Mesenchymal stem cell (in vitro differentiated cells and primary cell): ENCODE measurements at regions not wholly inside any gene's neighbourhood (a gene's known extent, or its start where the extent isn't known, plus 50 kb on each side); places are given as distances from the start of the nearest gene placed in this dataset.

Experiments used
- DNase-seq: peaks from one replicate; pipeline ENCODE4 v3.0.0-alpha.2; 2013
- H2AFZ ChIP-seq: one replicate; pipeline ENCODE4 v1.6.1; 2013; ENCODE audit warnings: low read depth, mild to moderate bottlenecking, control low read depth, inconsistent platforms, low read length, moderate library complexity
- H2AK5ac ChIP-seq: 2 replicates; pipeline ENCODE4 v1.6.1; 2013; ENCODE audit warnings: low read length, moderate library complexity, mild to moderate bottlenecking, inconsistent platforms; ENCODE audit not compliant: severe bottlenecking
- H2BK120ac ChIP-seq: one replicate; pipeline ENCODE4 v1.6.1; 2013; ENCODE audit warnings: low read depth, mild to moderate bottlenecking, inconsistent platforms, low read length, moderate library complexity
- H2BK12ac ChIP-seq, 2 experiments: one replicate each; pipeline ENCODE4 v1.6.1; 2013; ENCODE audit warnings: inconsistent platforms in 2 of 2, low read length in 2 of 2, mild to moderate bottlenecking in 2 of 2, moderate library complexity in 2 of 2, control low read depth in 1 of 2
- H2BK15ac ChIP-seq: one replicate; pipeline ENCODE4 v1.6.1; 2013; ENCODE audit warnings: mild to moderate bottlenecking, low read depth, inconsistent platforms; ENCODE audit not compliant: poor library complexity, severe bottlenecking
- H2BK5ac ChIP-seq: 2 replicates; pipeline ENCODE4 v1.6.1; 2013; ENCODE audit warnings: low read depth, mild to moderate bottlenecking, low read length, control low read depth, inconsistent platforms; ENCODE audit not compliant: poor library complexity, severe bottlenecking
- H3K14ac ChIP-seq, 2 experiments: one replicate each; pipeline ENCODE4 v1.6.1; 2013; ENCODE audit warnings: inconsistent platforms in 2 of 2, low read length in 2 of 2, control low read depth in 1 of 2, mild to moderate bottlenecking in 1 of 2, moderate library complexity in 1 of 2
- H3K18ac ChIP-seq, 2 experiments: one replicate each; pipeline ENCODE4 v1.6.1; 2013; ENCODE audit warnings: inconsistent platforms in 2 of 2, low read length in 2 of 2, control low read depth in 1 of 2, low read depth in 1 of 2, mild to moderate bottlenecking in 1 of 2
- H3K23ac ChIP-seq, 2 experiments: one replicate each; pipeline ENCODE4 v1.6.1; 2013; ENCODE audit warnings: inconsistent platforms in 2 of 2, low read length in 2 of 2, mild to moderate bottlenecking in 2 of 2, moderate library complexity in 2 of 2, control low read depth in 1 of 2
- H3K27ac ChIP-seq: 2 replicates; pipeline ENCODE4 v1.5.1; 2013; ENCODE audit warnings: mild to moderate bottlenecking, moderate library complexity, low read length, control low read depth, inconsistent platforms; ENCODE audit not compliant: poor library complexity, severe bottlenecking
- H3K27me3 ChIP-seq, 2 experiments: 2 replicates each; pipeline versions ENCODE4 v1.6.1 to v1.7.0; 2013; ENCODE audit warnings: low read length in 2 of 2, mild to moderate bottlenecking in 2 of 2, moderate library complexity in 2 of 2, control low read depth in 1 of 2, inconsistent platforms in 1 of 2; ENCODE audit not compliant: control insufficient read depth in 1 of 2, insufficient read depth in 1 of 2
- H3K36me3 ChIP-seq, 2 experiments: 2 replicates each; pipeline versions ENCODE4 v1.6.1 to v1.7.0; 2013; ENCODE audit warnings: low read length in 2 of 2, control low read depth in 1 of 2, inconsistent platforms in 1 of 2, low read depth in 1 of 2, mild to moderate bottlenecking in 1 of 2; ENCODE audit not compliant: insufficient read depth in 2 of 2, control insufficient read depth in 1 of 2
- H3K4ac ChIP-seq, 2 experiments: one replicate each; pipeline ENCODE4 v1.6.1; 2013; ENCODE audit warnings: inconsistent platforms in 2 of 2, low read length in 2 of 2, mild to moderate bottlenecking in 2 of 2, moderate library complexity in 2 of 2, control low read depth in 1 of 2, low read depth in 1 of 2
- H3K4me1 ChIP-seq: 2 replicates; pipeline ENCODE4 v1.6.1; 2013; ENCODE audit warnings: low read depth, low read length, control low read depth; ENCODE audit not compliant: control insufficient read depth, insufficient read depth
- H3K4me2 ChIP-seq: 2 replicates; pipeline ENCODE4 v1.6.1; 2013; ENCODE audit warnings: low read length, mild to moderate bottlenecking, inconsistent platforms; ENCODE audit not compliant: poor library complexity, severe bottlenecking
- H3K4me3 ChIP-seq, 2 experiments: 2 replicates each; pipeline versions ENCODE4 v1.5.1 to v1.7.0; 2013; ENCODE audit warnings: low read length in 2 of 2, mild to moderate bottlenecking in 2 of 2, control low read depth in 1 of 2, low read depth in 1 of 2; ENCODE audit not compliant: insufficient read depth in 1 of 2
- H3K79me1 ChIP-seq: replicated peaks from 2 replicates; pipeline ENCODE4 v1.6.1; 2013; ENCODE audit warnings: mild to moderate bottlenecking, control low read depth, low read length, inconsistent platforms; ENCODE audit not compliant: poor library complexity, severe bottlenecking
- H3K9ac ChIP-seq: 2 replicates; pipeline ENCODE4 v1.7.0; 2013; ENCODE audit warnings: mild to moderate bottlenecking, low read length, moderate library complexity
- H3K9me3 ChIP-seq: 2 replicates; pipeline ENCODE4 v1.7.0; 2013; ENCODE audit warnings: mild to moderate bottlenecking, low read length; ENCODE audit not compliant: control insufficient read depth
- H4K8ac ChIP-seq: one replicate; pipeline ENCODE4 v1.6.1; 2013; ENCODE audit warnings: inconsistent platforms, mild to moderate bottlenecking, low read length, moderate library complexity
- H4K91ac ChIP-seq: one replicate; pipeline ENCODE4 v1.6.1; 2013; ENCODE audit warnings: mild to moderate bottlenecking, low read length, inconsistent platforms
- WGBS: methylation state at CpG from one replicate; pipeline ENCODE4 v1.1.7; 2013; ENCODE audit warnings: mixed read lengths; 5-methylcytosine and 5-hydroxymethylcytosine counted together

DNA sequence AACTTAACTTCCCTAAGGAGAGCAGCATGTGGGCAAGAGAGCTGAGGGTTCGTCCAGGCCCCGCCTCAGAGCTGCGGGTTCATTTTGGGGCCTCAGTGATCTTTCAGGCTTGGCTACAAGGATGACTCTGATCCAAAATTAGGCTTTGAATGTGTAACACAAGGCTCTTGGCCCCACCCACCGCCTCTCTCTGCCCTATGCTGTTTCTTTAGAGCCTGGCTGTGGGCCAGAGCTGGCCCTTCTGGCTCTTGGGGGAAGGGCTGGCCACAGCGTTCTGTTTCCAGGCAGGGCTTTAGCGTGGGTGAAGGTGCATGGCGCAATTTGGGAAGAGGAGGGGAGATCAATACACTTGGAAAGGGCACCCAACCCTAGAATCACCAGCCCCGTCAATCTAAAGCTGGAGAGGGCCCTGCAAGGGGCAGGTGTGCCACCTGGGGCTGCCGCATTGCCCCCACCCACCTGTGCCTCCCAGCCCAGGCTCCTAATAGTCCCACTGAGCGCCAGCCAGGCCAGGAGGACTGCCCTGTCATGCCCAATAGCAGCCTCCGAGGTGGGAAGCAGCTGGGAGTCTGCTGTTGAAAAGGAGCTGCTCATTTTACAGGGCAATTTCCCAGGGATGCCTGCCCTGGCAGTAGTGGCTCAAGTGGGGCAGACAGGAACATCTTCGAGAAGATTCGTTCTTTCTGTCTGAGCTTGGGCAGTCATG is 84.5 kb upstream of the MAML3 start:
- H2AFZ ChIP-seq, result peak overlapping the region; percentile 43
- H2BK5ac ChIP-seq, result no peak overlapping the region
- H2AK5ac ChIP-seq, result peak overlapping the region; percentile 17
- H3K23ac ChIP-seq, result no peak overlapping the region
- H3K79me1 ChIP-seq, result no peaks in the 10 kb centered on the region
- no peak overlapping the region for H2BK15ac ChIP-seq
- peak overlapping the region; percentile 86 for H3K9ac ChIP-seq
- peak overlapping the region in 1 of 2 experiments; percentile 60 for H3K4me3 ChIP-seq
- peak overlapping the region; percentile 67 for H4K91ac ChIP-seq
- H4K8ac ChIP-seq, result peak overlapping the region; percentile 41
- DNase-seq, result peak; percentile 49
- H3K18ac ChIP-seq, result peak overlapping the region; percentile 55 to 93
- peak overlapping the region; percentile 61 for H3K27ac ChIP-seq
- peak overlapping the region; percentile 71 to 96 for H2BK12ac ChIP-seq
- peak overlapping the region; percentile 29 to 95 for H3K4ac ChIP-seq
- H3K4me2 ChIP-seq, result no peak overlapping the region
- peak overlapping the region in 1 of 2 experiments; percentile 95 for H3K14ac ChIP-seq
- 50% methylated on average over 10 of the region's 13 CpGs for WGBS
- H3K9me3 ChIP-seq, result no peaks in the 10 kb centered on the region
- H2BK120ac ChIP-seq, result peak overlapping the region; percentile 76
- peaks cover 21% of the 10 kb centered on the region for H3K4me1 ChIP-seq
- no peaks in the 10 kb centered on the region for H3K27me3 ChIP-seq
- no peaks in the 10 kb centered on the region for H3K36me3 ChIP-seq

DNA sequence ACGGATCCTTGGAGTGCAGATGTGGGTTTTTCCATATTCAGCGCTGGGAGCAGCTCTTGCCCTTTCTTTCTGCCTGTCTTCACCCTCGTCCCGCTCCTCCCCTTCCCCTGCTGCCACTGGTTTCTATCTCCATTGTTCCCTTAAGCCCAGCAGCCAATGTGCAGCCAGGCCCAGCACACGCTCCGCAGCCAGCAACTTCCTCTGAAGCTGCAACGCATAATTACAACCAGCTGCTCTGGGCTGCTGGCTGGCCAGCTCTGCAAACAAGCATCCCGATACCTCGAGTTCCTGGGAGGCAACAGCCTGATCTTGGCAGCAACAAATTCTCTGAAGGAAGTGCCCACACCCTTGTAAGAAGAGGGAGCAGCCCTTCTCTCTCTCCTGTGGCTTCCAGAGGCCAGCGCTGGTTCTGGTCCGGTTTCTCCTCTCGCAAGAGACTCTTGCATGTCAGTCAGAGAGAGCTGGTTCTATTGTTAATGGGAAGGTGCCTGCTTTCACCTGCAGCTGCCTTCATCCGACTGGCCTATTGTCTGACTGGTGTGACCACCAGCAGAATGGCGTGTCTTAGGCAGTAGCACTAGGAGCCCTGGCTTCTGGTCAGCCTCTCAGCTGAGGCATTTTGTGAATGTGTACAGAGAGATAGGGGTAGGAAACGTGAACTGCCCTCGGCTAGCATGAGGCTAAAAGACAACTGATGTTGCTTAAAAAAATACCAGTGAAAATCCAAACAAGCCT is 83.8 kb upstream of the MAML3 start:
- Histone ChIP-seq H4K91ac (peak overlapping the region; percentile 29), H3K36me3 (no peaks in the 10 kb centered on the region), H3K9me3 (no peaks in the 10 kb centered on the region), H4K8ac (peak overlapping the region; percentile 49), H2BK5ac (no peak overlapping the region), H3K4ac (peak overlapping the region; percentile 50 to 98), H2BK15ac (no peak overlapping the region), H3K4me1 (peaks cover 18% of the 10 kb centered on the region), H3K18ac (peak overlapping the region; percentile 55 to 98), H3K23ac (no peak overlapping the region), H2BK12ac (peak overlapping the region; percentile 22 to 92), H2AK5ac (no peak overlapping the region), H2BK120ac (no peak overlapping the region), H3K14ac (peak overlapping the region in 1 of 2 experiments; percentile 88), H3K79me1 (no peaks in the 10 kb centered on the region), H3K4me3 (peak overlapping the region in 1 of 2 experiments; percentile 61), H3K4me2 (peak overlapping the region; percentile 31), H2AFZ (peak overlapping the region; percentile 62), H3K27ac (peak overlapping the region; percentile 61), H3K27me3 (no peaks in the 10 kb centered on the region), H3K9ac (peak overlapping the region; percentile 86)
- DNase-seq, result peak; percentile 72
- 16% methylated on average over 14 of the region's 16 CpGs for WGBS

GRCh38 chr4:140236654-140237169 is 82.7 kb upstream of the MAML3 start:
- no peaks in the 10 kb centered on the region for H3K9me3 ChIP-seq
- no peak overlapping the region for H3K18ac ChIP-seq
- H2BK5ac ChIP-seq, result no peak overlapping the region
- 56% methylated on average over 8 of the region's 9 CpGs for WGBS
- H3K79me1 ChIP-seq, result no peaks in the 10 kb centered on the region
- peaks cover 18% of the 10 kb centered on the region for H3K4me1 ChIP-seq
- peak overlapping the region in 1 of 2 experiments; percentile 61 for H3K4me3 ChIP-seq
- no peak overlapping the region for H2AK5ac ChIP-seq
- H3K27me3 ChIP-seq, result no peaks in the 10 kb centered on the region
- H2AFZ ChIP-seq, result no peak overlapping the region
- H3K4me2 ChIP-seq, result no peak overlapping the region
- peak overlapping the region; percentile 64 for H4K8ac ChIP-seq
- H3K36me3 ChIP-seq, result no peaks in the 10 kb centered on the region
- no peak overlapping the region for H4K91ac ChIP-seq
- H3K27ac ChIP-seq, result no peak overlapping the region
- no peak overlapping the region for H2BK15ac ChIP-seq
- peak overlapping the region; percentile 86 for H3K9ac ChIP-seq
- H3K23ac ChIP-seq, result no peak overlapping the region
- peak overlapping the region; percentile 9 for H2BK120ac ChIP-seq
- no peak overlapping the region for H3K4ac ChIP-seq
- no peak for DNase-seq
- H3K14ac ChIP-seq, result no peak overlapping the region
- peak overlapping the region in 1 of 2 experiments; percentile 6 for H2BK12ac ChIP-seq

DNA sequence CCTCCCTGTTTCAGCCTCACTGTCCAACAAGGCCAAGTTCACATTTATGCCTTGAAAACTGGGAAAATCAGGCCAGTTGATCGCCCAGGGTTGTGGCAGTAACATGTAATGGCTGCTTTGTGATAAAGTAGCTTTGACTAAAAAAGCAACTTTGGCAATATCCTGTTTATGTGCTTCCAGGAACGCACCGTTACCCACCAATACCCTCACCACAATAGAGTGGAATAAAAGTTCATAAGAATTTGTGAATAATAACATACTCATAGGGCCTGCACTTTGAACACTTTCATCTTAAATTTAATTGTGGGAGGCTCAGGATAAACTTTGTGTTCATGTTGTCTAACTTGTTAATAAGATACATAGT is 80.7 kb upstream of the MAML3 start:
- no peak overlapping the region for H2AFZ ChIP-seq
- no peak overlapping the region for H2BK5ac ChIP-seq
- H2AK5ac ChIP-seq, result no peak overlapping the region
- no peak overlapping the region for H4K8ac ChIP-seq
- H2BK120ac ChIP-seq, result peak overlapping the region; percentile 2
- no peak overlapping the region for H3K14ac ChIP-seq
- H3K27ac ChIP-seq, result no peak overlapping the region
- WGBS, result no CpG with 5 or more reads among the region's 3 CpGs
- no peak overlapping the region for H3K4me3 ChIP-seq
- no peak overlapping the region for H3K23ac ChIP-seq
- no peaks in the 10 kb centered on the region for H3K79me1 ChIP-seq
- H3K4me1 ChIP-seq, result peaks cover 18% of the 10 kb centered on the region
- DNase-seq, result no peak
- no peaks in the 10 kb centered on the region for H3K27me3 ChIP-seq
- H3K18ac ChIP-seq, result peak overlapping the region in 1 of 2 experiments; percentile 40
- H3K36me3 ChIP-seq, result no peaks in the 10 kb centered on the region
- H3K9ac ChIP-seq, result no peak overlapping the region
- no peak overlapping the region for H3K4me2 ChIP-seq
- no peaks in the 10 kb centered on the region for H3K9me3 ChIP-seq
- H2BK12ac ChIP-seq, result no peak overlapping the region
- H3K4ac ChIP-seq, result peak overlapping the region in 1 of 2 experiments; percentile 74
- no peak overlapping the region for H4K91ac ChIP-seq
- no peak overlapping the region for H2BK15ac ChIP-seq
